Type B pancreatic cell (in vitro differentiated cells): ENCODE measurements at regions not wholly inside any gene's neighbourhood (a gene's known extent, or its start where the extent isn't known, plus 50 kb on each side); places are given as distances from the start of the nearest gene placed in this dataset.

ENCODE experiments used
- DNase-seq: peaks from one replicate; pipeline ENCODE4 v3.0.0; 2021; ENCODE audit warnings: mixed read lengths; ENCODE audit not compliant: unreplicated experiment; ENCODE audit errors: extremely low spot score
- H3K27ac Mint-ChIP-seq: 2 replicates; pipeline ENCODE4 v1.8.0; 2021; ENCODE audit warnings: mild to moderate bottlenecking, mixed read lengths
- H3K27me3 Mint-ChIP-seq: 2 replicates; pipeline ENCODE4 v1.8.0; 2021; ENCODE audit warnings: mixed read lengths
- H3K36me3 Mint-ChIP-seq: 2 replicates; pipeline ENCODE4 v1.8.0; 2021; ENCODE audit warnings: mixed read lengths
- H3K4me1 Mint-ChIP-seq: one replicate; pipeline ENCODE4 v1.8.0; 2021; ENCODE audit warnings: mixed read lengths; ENCODE audit not compliant: unreplicated experiment
- H3K4me3 Mint-ChIP-seq: 2 replicates; pipeline ENCODE4 v1.8.0; 2021; ENCODE audit warnings: mild to moderate bottlenecking, mixed read lengths
- H3K9me3 Mint-ChIP-seq: 2 replicates; pipeline ENCODE4 v1.8.0; 2021; ENCODE audit warnings: mixed read lengths
- TF ChIP-seq, protein P1 (sequence below): fragments of 200-600 bp; sonication (generic); conservative IDR thresholded peaks from 2 replicates; pipeline ENCODE4 v1.5.0; 2021; ENCODE audit warnings: antibody characterized with exemption, mild to moderate bottlenecking

DNA sequence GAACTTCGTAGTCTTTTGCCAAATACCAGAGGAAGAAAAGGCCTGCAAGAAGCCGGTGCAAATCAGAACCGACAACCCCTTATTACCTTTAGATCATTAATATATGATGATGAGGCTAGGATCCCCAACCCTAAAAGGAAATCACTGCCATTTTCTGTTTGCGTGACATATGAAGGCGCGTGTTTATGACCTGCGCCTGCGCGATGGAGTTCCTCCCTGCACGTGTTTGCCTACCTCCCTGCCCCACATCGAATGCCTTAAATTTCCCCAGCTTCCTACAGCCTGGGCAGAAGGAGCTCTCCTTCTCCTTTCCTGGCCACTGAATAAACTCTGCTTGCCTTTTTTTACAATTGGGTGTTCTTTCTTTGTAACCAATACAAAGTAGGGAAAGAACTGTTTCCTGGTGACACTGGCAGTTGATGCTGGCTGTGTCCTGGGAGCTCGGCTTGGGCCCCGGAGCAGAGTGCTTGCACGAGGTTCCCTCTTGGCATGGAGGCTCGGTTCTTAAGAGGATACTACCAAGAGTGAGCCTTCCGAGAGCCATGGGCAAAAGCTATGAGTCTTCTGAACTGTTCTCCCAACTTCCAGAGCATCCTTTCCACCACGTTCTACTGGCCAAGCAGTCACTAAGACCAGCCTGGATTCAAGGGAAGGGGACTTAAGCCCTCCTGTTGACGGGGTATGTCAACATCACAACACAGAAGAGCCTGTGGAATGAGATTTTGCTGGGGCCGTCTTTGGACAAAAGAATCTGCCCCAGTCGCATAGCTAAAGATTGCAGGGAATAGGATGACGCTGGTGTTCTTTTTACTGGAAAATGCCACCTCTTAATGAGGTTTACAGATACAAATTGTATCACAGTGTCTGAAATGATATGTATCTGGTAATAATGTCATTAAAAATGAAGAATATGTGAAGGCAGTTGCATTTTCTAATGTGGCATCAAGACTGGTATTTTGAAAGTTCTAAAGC, 179.8 kb downstream of the SH3BP4 start:
- no peaks in the 10 kb centered on the region for H3K36me3 Mint-ChIP-seq
- no peak overlapping the region for H3K27ac Mint-ChIP-seq
- H3K4me1 Mint-ChIP-seq = peaks cover 9% of the 10 kb centered on the region
- H3K4me3 Mint-ChIP-seq = no peak overlapping the region
- TF ChIP-seq, protein P1, sequence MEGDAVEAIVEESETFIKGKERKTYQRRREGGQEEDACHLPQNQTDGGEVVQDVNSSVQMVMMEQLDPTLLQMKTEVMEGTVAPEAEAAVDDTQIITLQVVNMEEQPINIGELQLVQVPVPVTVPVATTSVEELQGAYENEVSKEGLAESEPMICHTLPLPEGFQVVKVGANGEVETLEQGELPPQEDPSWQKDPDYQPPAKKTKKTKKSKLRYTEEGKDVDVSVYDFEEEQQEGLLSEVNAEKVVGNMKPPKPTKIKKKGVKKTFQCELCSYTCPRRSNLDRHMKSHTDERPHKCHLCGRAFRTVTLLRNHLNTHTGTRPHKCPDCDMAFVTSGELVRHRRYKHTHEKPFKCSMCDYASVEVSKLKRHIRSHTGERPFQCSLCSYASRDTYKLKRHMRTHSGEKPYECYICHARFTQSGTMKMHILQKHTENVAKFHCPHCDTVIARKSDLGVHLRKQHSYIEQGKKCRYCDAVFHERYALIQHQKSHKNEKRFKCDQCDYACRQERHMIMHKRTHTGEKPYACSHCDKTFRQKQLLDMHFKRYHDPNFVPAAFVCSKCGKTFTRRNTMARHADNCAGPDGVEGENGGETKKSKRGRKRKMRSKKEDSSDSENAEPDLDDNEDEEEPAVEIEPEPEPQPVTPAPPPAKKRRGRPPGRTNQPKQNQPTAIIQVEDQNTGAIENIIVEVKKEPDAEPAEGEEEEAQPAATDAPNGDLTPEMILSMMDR = no peak
- peaks cover 4% of the 10 kb centered on the region for H3K9me3 Mint-ChIP-seq
- DNase-seq = no peak
- no peaks in the 10 kb centered on the region for H3K27me3 Mint-ChIP-seq

DNA sequence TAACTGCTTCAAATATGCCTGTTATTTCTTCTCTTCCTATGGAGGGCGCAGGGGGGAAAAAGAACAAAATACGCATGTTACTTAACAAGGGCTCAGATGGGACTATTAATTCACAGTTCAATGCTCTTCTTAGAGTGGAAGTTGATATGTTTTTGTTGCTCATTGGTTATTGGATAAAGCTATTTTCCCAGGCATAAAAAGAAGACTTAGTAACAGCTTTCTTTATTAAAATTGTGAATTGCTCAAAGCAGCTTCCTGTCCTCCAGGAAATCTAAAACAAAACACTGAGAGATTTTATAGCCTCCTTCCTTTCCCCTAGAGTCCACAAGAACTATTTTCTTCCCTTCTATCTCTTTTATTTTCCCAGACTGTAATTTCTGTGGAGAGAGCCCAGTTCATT, 180.8 kb downstream of the SH3BP4 start:
- no peak for DNase-seq
- no peaks in the 10 kb centered on the region for H3K27me3 Mint-ChIP-seq
- TF ChIP-seq, protein P1 = no peak
- no peak overlapping the region for H3K27ac Mint-ChIP-seq
- no peak overlapping the region for H3K4me3 Mint-ChIP-seq
- H3K4me1 Mint-ChIP-seq = peaks cover 3% of the 10 kb centered on the region
- peaks cover 4% of the 10 kb centered on the region for H3K9me3 Mint-ChIP-seq
- H3K36me3 Mint-ChIP-seq = no peaks in the 10 kb centered on the region

DNA sequence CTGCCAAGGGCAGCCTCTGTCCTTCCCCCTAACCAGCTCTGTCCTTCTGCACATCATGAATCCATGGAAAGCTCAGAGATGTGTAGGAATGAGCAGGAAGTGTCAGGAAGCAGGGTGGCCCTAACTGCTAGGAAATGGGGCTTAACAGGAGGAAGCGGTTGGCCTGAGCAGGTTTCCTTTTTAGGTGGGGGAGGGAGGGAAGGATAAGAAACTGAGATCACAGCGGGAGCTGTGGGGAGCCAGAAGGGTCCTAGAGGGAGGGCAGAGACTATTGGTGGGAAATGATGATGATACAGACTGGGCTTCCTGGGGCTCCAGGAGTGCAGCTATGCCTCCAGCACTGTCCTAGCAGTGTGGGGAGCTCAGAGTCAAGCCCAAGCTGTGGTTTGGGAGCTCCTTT, 182.0 kb downstream of the SH3BP4 start:
- no peaks in the 10 kb centered on the region for H3K27me3 Mint-ChIP-seq
- H3K27ac Mint-ChIP-seq = no peak overlapping the region
- no peak overlapping the region for H3K4me3 Mint-ChIP-seq
- DNase-seq = no peak
- no peaks in the 10 kb centered on the region for H3K36me3 Mint-ChIP-seq
- TF ChIP-seq, protein P1 = no peak
- peaks cover 4% of the 10 kb centered on the region for H3K9me3 Mint-ChIP-seq
- peaks cover 3% of the 10 kb centered on the region for H3K4me1 Mint-ChIP-seq

DNA sequence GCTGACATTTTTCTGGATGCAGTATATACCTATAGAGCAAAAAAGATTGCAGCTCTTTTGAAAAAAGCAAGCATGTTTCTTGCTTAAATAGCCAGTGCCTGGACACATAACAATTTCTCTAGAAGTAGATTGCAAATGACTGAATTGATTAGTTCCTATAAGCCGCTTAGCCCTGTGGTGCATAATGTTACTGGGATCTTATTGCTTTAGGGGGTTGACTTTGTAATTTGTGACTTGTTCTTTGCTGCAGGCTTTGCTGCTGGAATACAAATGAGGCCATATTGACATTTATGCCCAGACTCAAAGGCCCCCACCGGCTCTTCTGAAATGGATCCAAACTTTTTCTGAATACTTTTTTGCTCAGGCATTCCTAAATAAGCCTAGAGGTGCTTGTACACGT, 182.6 kb downstream of the SH3BP4 start:
- Mint-ChIP-seq H3K4me1 (peaks cover 3% of the 10 kb centered on the region), H3K4me3 (no peak overlapping the region), H3K9me3 (peaks cover 4% of the 10 kb centered on the region), H3K27ac (no peak overlapping the region), H3K27me3 (no peaks in the 10 kb centered on the region), H3K36me3 (no peaks in the 10 kb centered on the region)
- DNase-seq = no peak
- TF ChIP-seq, protein P1 = no peak

DNA sequence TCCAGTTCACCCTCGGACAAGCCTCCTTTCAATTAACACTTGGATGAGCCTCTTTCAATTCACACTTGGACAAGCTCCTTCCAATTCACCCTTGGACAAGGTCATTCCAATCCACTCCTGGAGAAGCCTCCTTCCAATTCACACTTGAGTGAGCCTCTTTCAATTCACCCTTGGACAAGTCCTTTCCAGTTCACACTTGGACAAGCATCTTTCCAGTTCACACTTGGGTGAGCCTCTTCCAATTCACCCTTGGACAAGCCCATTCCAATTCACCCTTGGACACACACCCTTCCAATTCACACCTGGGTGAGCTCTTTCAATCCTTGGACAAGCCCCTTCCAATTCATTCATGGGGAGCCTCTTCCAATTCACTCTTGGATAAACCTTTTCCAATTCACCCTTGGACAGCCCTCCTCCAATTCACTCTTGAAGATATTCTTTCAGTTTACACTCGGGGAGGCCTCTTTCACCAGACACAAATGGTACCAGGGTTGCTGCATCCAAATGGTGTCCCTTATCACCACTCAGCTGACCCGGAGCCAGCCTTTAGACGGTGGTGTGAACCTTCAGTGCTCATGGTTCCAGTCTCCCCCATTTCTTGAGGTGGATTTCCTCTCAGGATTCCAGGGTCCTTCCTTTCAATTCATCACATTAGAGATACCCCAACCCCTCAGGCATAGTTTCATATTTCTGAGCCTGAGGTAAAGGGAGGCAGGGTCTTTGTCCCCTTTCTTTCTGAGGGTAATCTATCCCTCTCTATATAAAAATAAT, 183.6 kb downstream of the SH3BP4 start:
- no peak overlapping the region for H3K27ac Mint-ChIP-seq
- peaks cover 4% of the 10 kb centered on the region for H3K9me3 Mint-ChIP-seq
- TF ChIP-seq, protein P1 = no peak
- no peak for DNase-seq
- no peaks in the 10 kb centered on the region for H3K36me3 Mint-ChIP-seq
- H3K27me3 Mint-ChIP-seq = no peaks in the 10 kb centered on the region
- no peak overlapping the region for H3K4me3 Mint-ChIP-seq
- H3K4me1 Mint-ChIP-seq = peaks cover 3% of the 10 kb centered on the region
